GM12873 (cell line): ENCODE measurements at regions not wholly inside any gene's neighbourhood (a gene's known extent, or its start where the extent isn't known, plus 50 kb on each side); places are given as distances from the start of the nearest gene placed in this dataset.

ENCODE experiments used
- TF ChIP-seq, protein P1 (sequence below): IDR thresholded peaks from 2 replicates; pipeline ENCODE4 v1.5.1; 2012; ENCODE audit warnings: low read depth, mild to moderate bottlenecking, moderate library complexity, low read length, control low read depth; ENCODE audit not compliant: insufficient read depth; ENCODE audit errors: missing control alignments

DNA sequence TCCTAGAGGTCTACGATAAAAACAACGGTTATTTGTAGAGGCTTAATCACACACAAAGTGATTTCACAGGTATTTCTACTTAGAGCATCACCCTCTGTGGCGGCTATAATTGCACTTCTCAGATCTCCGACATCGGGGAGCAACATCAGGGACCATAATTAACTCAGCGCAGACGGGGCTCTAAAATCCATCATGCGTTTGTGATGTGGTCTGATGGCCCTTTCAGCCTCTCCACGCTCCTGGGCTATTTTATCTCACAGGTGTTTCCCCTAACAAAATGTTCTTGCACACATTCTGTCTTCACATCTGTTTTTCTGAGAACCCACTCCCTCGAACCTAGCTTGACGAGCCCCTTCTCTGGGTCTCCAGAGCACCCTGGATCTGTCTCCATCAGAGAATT lies 146.3 kb upstream of the DUSP10 start:
- TF ChIP-seq, protein P1, sequence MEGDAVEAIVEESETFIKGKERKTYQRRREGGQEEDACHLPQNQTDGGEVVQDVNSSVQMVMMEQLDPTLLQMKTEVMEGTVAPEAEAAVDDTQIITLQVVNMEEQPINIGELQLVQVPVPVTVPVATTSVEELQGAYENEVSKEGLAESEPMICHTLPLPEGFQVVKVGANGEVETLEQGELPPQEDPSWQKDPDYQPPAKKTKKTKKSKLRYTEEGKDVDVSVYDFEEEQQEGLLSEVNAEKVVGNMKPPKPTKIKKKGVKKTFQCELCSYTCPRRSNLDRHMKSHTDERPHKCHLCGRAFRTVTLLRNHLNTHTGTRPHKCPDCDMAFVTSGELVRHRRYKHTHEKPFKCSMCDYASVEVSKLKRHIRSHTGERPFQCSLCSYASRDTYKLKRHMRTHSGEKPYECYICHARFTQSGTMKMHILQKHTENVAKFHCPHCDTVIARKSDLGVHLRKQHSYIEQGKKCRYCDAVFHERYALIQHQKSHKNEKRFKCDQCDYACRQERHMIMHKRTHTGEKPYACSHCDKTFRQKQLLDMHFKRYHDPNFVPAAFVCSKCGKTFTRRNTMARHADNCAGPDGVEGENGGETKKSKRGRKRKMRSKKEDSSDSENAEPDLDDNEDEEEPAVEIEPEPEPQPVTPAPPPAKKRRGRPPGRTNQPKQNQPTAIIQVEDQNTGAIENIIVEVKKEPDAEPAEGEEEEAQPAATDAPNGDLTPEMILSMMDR = no peak

DNA sequence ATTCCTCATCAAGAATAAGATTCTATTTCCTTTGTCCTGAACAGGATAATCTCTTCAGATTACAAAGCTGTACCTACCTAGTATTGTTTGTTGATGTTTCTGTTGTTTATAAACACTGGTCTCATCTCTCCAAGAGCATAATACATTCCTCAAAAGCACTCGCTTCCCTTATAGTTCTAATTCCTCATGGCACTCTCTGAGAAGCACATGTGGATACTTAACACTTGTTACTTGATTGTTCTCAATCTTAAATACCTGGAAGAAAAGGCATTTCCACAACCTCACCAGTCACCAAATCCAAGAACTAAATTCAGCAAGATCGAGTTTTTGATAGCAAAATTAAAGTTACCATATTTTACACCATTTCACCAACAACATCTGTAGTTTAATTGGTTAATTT lies 145.9 kb upstream of the DUSP10 start:
- TF ChIP-seq, protein P1 = no peak

DNA sequence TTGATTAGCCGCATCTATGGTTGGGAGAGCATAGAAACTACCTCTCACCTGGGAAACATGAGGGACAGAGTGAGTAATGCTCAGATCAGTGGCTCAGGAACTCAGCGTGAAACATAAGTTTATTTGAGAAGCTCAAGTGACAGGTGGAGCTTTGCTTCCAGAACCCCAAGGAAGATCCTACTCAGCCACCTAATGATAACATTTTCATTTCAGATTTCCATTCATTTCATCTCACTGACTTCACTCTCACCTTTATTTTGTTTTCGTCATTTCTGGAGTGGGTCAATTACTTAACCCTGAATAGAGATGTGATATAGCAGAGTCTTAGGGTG lies 145.5 kb upstream of the DUSP10 start:
- TF ChIP-seq, protein P1 = no peak

DNA sequence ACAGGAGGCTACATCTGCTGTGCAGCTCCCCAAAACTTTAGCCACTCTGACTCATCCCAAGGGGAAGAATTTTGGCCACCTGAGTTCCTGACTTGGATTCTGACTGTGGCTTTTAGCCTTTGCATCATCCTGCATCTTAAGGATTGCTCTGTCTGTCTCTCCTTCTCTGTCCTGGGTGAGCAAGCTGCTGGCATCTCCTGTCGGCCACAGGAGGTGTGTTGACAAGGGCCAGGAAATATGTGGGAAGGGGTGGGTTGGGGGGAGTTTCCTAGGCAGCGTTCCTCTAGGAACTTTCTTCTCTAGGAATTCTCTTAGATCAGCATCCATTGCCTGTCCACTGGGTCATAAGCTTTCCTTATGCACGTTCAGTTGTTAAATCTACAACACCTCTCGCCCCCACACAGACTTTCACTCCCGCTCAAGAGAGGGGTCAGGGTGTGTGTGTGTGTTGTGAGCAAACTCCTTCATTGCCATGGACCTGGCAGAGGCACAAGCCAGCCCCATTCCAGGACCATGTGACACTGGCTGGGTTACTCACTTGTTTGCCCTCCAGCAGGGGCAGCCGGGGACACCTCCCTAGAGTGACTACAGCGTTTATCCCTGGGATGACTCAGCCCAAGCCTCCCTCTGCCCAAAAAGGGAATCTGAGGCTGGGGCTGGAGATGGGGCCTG lies 145.0 kb upstream of the DUSP10 start:
- TF ChIP-seq, protein P1 = no peak

DNA sequence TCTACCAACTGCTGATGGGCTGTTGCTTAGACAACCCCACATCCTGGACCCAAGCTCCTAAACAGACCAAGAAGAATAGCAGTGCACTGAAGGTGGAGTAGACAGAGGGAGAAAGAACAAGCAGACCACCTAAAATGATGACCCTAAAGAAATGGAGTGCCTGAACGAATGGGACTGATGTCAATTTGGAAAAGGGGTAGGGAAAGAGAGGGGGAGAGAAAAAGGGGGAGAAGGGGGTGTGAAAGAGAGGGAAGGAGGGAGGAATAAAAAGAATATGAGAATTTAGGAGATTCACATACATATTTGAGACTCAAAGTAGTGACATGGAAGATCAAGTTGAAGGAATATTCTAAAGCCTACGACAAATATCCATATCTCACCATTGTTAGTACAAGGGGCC lies 144.4 kb upstream of the DUSP10 start:
- TF ChIP-seq, protein P1 = no peak

DNA sequence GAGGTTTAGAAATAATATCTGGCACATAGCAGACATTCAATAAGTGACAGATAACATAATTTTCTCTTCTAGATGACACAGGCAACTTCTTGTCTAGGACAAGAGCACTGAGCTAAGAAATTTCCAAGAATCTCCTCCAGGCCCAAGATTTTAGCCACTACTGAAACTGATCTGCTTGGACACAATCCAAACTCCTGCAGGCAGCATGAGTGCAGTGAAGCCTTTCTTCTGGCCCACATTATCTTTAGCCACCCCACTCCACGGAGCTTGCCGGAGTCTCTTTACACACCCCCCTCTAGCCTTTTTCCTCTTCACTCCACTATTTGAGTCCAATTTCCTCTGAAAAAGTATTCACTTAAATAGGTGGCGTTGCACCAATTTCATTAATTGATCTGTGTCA lies 142.9 kb upstream of the DUSP10 start:
- TF ChIP-seq, protein P1 = no peak

DNA sequence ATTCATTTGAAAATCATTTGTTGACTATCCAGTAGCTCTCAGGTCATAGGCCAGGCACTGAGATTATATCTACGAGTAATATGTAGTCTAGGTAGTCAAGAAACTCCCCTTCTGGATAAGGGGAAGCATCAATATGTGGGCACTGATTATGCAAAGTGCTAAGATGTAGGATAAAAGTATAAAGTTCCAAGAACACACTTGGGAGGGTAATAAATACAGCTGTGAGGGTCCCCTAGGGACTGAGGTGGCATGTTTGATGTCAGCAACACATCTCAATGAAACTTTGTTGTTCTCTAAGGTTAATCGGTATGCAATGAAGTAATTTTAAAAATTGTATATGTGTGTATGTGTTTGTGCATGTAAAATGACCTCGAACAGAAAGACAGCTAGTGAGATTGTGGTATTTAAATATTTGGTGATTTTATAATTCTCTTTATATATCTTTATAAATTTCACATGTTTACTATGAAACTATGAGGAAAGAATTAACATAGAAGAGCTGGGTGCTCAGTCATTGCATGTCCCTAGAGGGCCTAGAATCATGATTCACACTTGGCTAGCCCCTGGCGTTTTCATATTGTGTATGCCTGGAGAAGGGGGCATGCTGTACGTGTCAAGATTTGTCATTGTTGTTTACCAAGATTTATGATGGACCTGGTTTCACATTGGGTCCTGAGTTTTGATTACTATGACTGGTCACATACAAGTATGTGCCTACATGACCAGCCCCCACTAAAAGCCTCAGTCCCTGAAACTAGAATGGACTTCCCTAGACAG lies 140.1 kb upstream of the DUSP10 start:
- TF ChIP-seq, protein P1 = no peak
